GM08714 (cell line): ENCODE measurements at regions not wholly inside any gene's neighbourhood (a gene's known extent, or its start where the extent isn't known, plus 50 kb on each side); places are given as distances from the start of the nearest gene placed in this dataset.

ENCODE experiments used
- H3K4me3 ChIP-seq: fragments of 200-500 bp; sonication (Bioruptor generic); 2 replicates; pipeline ENCODE4 v1.5.1; 2014; ENCODE audit warnings: mild to moderate bottlenecking, low read length, inconsistent platforms
- ZNF274 ChIP-seq: IDR thresholded peaks from 2 replicates; pipeline ENCODE4 v1.6.1; 2012; ENCODE audit warnings: mild to moderate bottlenecking, low read depth, low read length

- H3K4me3 ChIP-seq: no peak overlapping the region
- no peak for TF ChIP-seq ZNF274
Measured at GRCh38 chrX:5236096-5236495, 992.6 kb downstream of the NLGN4X start.

GRCh38 chrX:5233830-5234229, 994.8 kb downstream of the NLGN4X start:
- no peak overlapping the region for H3K4me3 ChIP-seq
- no peak for TF ChIP-seq ZNF274

- H3K4me3 ChIP-seq: no peak overlapping the region
- no peak for TF ChIP-seq ZNF274
Measured at GRCh38 chrX:5220421-5220820, 1008.2 kb downstream of the NLGN4X start.

- no peak for TF ChIP-seq ZNF274
- no peak overlapping the region for H3K4me3 ChIP-seq
Measured at GRCh38 chrX:5194806-5195205, 1033.9 kb downstream of the NLGN4X start.

GRCh38 chrX:5180135-5180741, 1048.4 kb downstream of the NLGN4X start:
- TF ChIP-seq ZNF274: no peak
- no peak overlapping the region for H3K4me3 ChIP-seq

- TF ChIP-seq ZNF274: no peak
- no peak overlapping the region for H3K4me3 ChIP-seq
Measured at GRCh38 chrX:5176766-5177165, 1051.9 kb downstream of the NLGN4X start.

GRCh38 chrX:5163663-5164062, 1065.0 kb downstream of the NLGN4X start:
- no peak overlapping the region for H3K4me3 ChIP-seq
- TF ChIP-seq ZNF274: no peak

GRCh38 chrX:5155301-5155700, 1073.4 kb downstream of the NLGN4X start:
- H3K4me3 ChIP-seq: no peak overlapping the region
- no peak for TF ChIP-seq ZNF274

- H3K4me3 ChIP-seq: no peak overlapping the region
- no peak for TF ChIP-seq ZNF274
Measured at GRCh38 chrX:5145957-5146356, 1082.7 kb downstream of the NLGN4X start.

GRCh38 chrX:5142644-5143043, 1086.0 kb downstream of the NLGN4X start:
- no peak for TF ChIP-seq ZNF274
- H3K4me3 ChIP-seq: no peak overlapping the region

- no peak overlapping the region for H3K4me3 ChIP-seq
- no peak for TF ChIP-seq ZNF274
Measured at GRCh38 chrX:5122181-5122678, 1106.4 kb downstream of the NLGN4X start.

- no peak for TF ChIP-seq ZNF274
- H3K4me3 ChIP-seq: no peak overlapping the region
Measured at GRCh38 chrX:5117816-5118215, 1110.9 kb downstream of the NLGN4X start.

- no peak overlapping the region for H3K4me3 ChIP-seq
- TF ChIP-seq ZNF274: no peak
Measured at GRCh38 chrX:5113128-5113527, 1115.5 kb downstream of the NLGN4X start.

GRCh38 chrX:5100004-5100403, 1128.7 kb downstream of the NLGN4X start:
- TF ChIP-seq ZNF274: no peak

GRCh38 chrX:5086388-5086787, 1142.3 kb downstream of the NLGN4X start:
- no peak for TF ChIP-seq ZNF274
- no peak overlapping the region for H3K4me3 ChIP-seq

More at GRCh38 chrX:5100004-5100403, 1128.7 kb downstream of the NLGN4X start:
- H3K4me3 ChIP-seq: no peak overlapping the region

- TF ChIP-seq ZNF274: no peak
- H3K4me3 ChIP-seq: no peak overlapping the region
Measured at GRCh38 chrX:5084279-5084678, 1144.4 kb downstream of the NLGN4X start.
